Stimulated activated CD8-positive, alpha-beta memory T cell treated with anti-CD3 and anti-CD28 coated beads, Interleukin-12 subunit alpha, Interleukin-12 subunit beta, amount 100 ng/mL, for 4 hours (primary cell): ENCODE measurements at regions not wholly inside any gene's neighbourhood (a gene's known extent, or its start where the extent isn't known, plus 50 kb on each side); places are given as distances from the start of the nearest gene placed in this dataset.
"Not testable (repeated sequence)": the region's sequence is repeated elsewhere in the genome, so short reads cannot be mapped to it uniquely, and the experiment has no call there.

Experiments used
- DNase-seq: peaks from one replicate; pipeline ENCODE4 v3.0.0-alpha.2; 2020; ENCODE audit warnings: low read depth

GRCh38 chr2:82954868-82955267 lies 1504.2 kb downstream of the SUCLG1 start:
- DNase-seq: no peak

GRCh38 chr2:82939211-82939610 lies 1519.9 kb downstream of the SUCLG1 start:
- no peak for DNase-seq

GRCh38 chr2:82938321-82938845 lies 1520.7 kb downstream of the SUCLG1 start:
- not testable (repeated sequence) for DNase-seq

GRCh38 chr2:82913566-82913965 lies 1545.5 kb downstream of the SUCLG1 start:
- DNase-seq: no peak

GRCh38 chr2:82896117-82896516 lies 1563.0 kb downstream of the SUCLG1 start:
- no peak for DNase-seq

GRCh38 chr2:82893190-82893589 lies 1565.9 kb downstream of the SUCLG1 start:
- DNase-seq: no peak

GRCh38 chr2:82879803-82880202 lies 1579.3 kb downstream of the SUCLG1 start:
- no peak for DNase-seq

GRCh38 chr2:82875858-82876257 lies 1583.2 kb downstream of the SUCLG1 start:
- no peak for DNase-seq

GRCh38 chr2:82857967-82858366 lies 1601.1 kb downstream of the SUCLG1 start:
- no peak for DNase-seq

- DNase-seq: no peak
Measured at GRCh38 chr2:82853299-82853698, 1605.8 kb downstream of the SUCLG1 start.

GRCh38 chr2:82852787-82853186 lies 1606.3 kb downstream of the SUCLG1 start:
- no peak for DNase-seq

- DNase-seq: no peak
Measured at GRCh38 chr2:82848285-82848684, 1610.8 kb downstream of the SUCLG1 start.

GRCh38 chr2:82839036-82839435 lies 1620.0 kb downstream of the SUCLG1 start:
- DNase-seq: no peak

- no peak for DNase-seq
Measured at GRCh38 chr2:82837588-82838304, 1621.3 kb downstream of the SUCLG1 start.

GRCh38 chr2:82834893-82835292 lies 1624.2 kb downstream of the SUCLG1 start:
- DNase-seq: no peak

- no peak for DNase-seq
Measured at GRCh38 chr2:82827426-82827825, 1631.7 kb downstream of the SUCLG1 start.

GRCh38 chr2:82826437-82826836 lies 1632.6 kb downstream of the SUCLG1 start:
- DNase-seq: no peak

- DNase-seq: no peak
Measured at GRCh38 chr2:82825410-82826090, 1633.5 kb downstream of the SUCLG1 start.

- DNase-seq: no peak
Measured at GRCh38 chr2:82823892-82824291, 1635.2 kb downstream of the SUCLG1 start.

GRCh38 chr2:82819951-82820350 lies 1639.1 kb downstream of the SUCLG1 start:
- no peak for DNase-seq

GRCh38 chr2:82814146-82814545 lies 1644.9 kb downstream of the SUCLG1 start:
- no peak for DNase-seq

- DNase-seq: no peak
Measured at GRCh38 chr2:82811946-82812345, 1647.1 kb downstream of the SUCLG1 start.

- no peak for DNase-seq
Measured at GRCh38 chr2:82803307-82803706, 1655.8 kb downstream of the SUCLG1 start.

- no peak for DNase-seq
Measured at GRCh38 chr2:82797469-82797868, 1661.6 kb downstream of the SUCLG1 start.
